ENCODE measurements at regions not wholly inside any gene's neighbourhood (a gene's known extent, or its start where the extent isn't known, plus 50 kb on each side); places are given as distances from the start of the nearest gene placed in this dataset.
"Not testable (repeated sequence)": the region's sequence is repeated elsewhere in the genome, so short reads cannot be mapped to it uniquely, and the experiment has no call there.

DNA sequence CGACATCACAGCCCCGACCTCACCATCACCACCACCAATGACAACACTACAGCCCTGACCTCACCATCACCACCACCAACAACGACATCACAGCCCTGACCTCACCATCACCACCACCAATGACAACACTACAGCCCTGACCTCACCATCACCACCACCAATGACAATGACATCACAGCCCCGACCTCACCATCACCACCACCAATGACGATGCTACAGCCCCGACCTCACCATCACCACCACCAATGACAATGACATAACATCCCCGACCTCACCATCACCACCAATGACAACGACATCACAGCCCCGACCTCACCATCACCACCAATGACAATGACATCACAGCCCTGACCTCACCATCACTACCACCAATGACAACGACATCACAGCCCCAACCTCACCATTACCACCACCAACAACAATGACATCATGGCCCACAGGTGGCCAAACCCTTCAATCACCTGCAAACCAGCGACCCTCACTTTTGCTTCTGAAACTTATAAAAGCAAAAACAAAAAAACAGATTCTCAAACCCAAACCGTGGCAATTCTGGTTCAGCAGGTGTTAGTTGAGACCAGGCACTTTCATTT, 70.7 kb upstream of the TMEM18 start:
- no peak for DNase-seq

DNA sequence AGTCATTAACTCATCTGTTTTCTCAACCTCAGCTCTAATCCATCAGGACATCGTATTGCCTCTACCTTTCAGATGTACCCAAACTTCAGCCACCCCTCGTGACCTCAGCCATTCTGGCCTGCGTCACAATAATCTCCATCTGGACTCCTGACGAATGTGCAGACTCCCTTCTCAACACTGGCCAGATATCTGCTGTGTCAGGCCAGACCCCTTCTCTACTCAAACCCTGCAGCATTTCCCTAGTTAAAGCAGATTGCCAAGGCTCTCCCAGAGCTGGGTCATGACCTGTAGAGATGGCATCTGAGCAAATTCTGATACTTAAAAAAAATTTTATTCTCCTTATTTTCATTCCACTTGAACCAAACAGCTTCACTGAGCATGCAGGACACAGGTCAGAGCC, 69.5 kb upstream of the TMEM18 start:
- no peak for DNase-seq

DNA sequence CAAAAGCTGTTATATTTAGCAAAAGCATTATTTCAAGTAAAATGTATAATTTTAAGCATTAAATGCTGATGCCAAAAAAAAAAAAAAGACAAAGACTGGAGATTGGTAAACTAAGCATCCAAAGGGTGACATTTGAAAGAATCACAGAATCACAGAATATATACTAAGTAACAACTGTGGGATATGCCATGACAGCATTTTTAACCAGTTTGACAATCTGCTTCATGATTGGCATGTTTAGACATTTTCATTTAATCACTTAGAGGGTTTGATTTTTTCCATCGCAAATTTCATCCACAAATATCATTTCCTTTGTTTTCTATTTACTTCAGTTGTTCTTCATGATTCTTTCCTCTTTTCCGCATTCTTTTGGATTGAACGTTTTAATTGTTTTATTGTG, 66.9 kb upstream of the TMEM18 start:
- DNase-seq = no peak

DNA sequence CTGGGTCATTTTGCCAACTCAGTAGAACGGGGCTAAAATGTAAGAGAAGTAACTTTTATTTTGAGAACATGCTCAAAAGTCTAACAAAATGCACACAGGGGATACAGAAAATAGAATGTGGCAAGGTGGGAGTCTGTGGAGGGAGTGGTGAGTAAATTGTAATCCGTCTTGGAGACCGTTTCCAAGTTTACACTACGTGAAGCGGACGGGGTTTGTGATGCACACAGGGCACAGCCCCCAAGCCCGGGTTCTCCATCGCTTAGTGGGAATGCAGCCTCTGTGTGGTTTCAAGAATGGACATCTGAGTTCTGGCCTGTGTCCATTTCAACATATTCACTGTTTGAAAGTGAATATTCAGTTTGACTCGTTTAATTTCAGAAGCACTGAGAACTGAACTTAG, 65.0 kb upstream of the TMEM18 start:
- no peak for DNase-seq

DNA sequence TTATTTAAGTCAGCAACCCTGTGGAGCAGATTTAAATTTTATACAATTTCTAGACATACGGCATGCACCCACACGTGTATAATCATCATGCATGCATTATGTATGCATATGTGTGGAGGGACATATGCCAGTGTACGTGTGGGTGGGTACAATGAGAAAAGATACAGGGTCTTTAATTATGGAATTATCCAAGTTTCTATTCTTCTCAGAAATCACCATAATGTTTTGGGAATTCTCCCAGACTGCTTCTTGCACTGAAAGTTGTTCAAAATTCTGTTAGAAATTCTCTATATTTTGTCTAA, 63.9 kb upstream of the TMEM18 start:
- DNase-seq = no peak

DNA sequence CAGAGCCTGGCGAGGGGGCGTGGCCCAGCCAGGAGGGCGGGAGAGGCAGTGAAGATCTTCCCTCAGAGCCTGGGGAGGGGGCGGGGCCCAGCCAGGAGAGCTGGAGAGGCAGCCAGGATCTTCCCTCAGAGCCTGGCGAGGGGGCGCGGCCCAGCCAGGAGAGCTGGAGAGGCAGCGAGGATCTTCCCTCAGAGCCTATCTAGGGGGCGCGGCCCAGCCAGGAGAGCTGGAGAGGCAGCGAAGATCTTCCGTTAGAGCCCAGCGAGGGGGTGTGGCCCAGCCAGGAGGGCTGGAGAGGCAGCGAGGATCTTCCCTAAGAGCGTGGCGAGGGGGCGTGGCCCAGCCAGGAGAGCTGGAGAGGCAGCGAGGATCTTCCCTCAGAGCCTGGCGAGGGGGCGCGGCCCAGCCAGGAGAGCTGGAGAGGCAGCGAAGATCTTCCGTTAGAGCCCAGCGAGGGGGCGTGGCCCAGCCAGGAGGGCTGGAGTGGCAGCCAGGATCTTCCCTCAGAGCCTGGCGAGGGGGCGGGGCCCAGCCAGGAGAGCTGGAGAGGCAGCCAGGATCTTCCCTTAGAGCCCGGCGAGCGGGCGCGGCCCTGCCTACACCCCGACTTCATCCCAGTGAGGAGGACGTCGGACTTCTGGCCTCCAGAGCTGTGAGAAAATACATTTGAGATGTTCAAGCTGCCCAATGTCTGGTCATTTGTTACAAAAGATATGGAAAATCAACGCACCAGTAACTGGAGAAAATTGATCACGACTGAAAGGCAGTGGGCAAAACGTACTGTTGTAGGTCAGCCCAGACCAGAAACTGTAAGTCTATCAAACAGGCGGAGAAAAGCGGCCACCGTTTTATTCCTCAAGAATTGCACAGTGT, 63.4 kb upstream of the TMEM18 start:
- not testable (repeated sequence) for DNase-seq

DNA sequence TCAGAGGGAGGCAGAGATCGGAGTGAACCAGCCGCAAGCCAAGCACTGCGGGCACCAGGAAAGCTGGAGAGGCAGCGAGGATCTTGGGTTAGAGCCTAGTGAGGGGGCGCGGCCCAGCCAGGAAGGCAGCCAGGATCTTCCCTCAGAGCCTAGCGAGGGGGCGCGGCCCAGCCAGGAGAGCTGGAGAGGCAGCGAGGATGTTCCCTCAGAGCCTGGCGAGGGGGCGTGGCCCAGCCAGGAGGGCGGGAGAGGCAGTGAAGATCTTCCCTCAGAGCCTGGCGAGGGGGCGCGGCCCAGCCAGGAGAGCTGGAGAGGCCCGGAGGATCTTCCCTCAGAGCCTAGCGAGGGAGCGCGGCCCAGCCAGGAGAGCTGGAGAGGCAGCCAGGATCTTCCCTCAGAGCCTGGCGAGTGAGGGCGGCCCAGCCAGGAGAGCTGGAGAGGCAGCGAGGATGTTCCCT, 62.7 kb upstream of the TMEM18 start:
- DNase-seq = not testable (repeated sequence)

DNA sequence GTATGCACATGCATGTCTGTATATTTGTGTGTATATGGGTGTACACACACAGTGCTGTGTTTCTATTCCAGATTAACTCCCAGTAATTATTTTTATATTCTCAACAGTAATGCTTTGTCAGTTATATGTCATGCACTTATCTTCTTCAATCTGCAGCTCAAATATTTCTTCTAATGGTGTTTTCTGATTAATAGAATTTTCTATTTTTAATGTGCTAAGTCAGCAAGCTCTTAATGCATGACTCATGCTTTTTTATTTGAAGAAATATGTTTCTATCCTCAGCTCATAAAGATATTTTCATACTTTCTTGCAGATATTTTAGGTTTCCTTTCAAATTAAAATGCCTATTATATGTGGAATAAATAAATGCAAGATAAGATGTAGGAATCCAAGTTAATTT, 59.7 kb upstream of the TMEM18 start:
- DNase-seq = no peak

DNA sequence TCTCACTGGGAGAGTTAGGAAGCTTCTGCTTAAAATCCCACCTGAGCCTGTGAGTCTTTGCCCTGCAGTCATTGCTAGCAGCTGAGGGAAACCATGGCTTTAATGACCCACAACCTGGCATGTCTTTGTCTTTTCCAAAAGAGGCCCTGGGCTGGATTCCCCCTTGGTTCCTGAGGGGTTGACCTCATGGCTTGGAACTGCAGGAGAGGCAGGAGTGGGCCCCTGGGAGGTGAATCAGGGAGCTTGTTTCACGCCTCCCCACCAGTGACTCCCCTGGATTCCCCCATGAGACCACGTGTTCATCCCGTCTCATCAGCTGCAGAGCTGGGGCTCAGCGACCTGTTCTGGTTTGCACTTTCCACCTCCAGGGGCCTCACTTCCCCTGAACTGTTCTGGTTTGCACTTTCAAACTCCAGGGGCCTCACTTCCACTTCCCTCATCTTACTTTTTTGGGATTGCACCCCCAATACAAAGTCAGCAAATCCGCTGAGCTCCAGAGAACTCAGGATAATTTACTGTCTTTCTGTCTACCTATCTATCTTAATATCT, 58.5 kb upstream of the TMEM18 start:
- DNase-seq = no peak

DNA sequence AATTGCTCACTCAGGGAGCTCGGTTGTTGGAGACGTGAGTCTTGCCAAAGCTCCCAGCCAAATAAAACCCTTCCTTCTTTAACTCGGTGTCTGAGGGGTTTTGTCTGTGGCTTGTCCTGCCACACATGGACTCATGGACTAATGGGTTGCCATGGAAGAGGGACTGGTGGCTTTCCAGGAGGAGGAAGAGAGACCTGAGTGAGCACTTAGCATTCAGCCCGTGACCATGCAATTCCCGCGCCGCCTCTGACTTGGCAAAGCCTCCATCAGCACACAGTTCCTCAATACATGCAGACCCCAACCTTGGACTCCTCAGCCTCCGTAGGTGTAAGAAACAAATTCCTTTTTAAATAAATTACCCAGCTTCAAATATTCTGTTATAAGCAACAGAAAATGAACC, 57.3 kb upstream of the TMEM18 start:
- no peak for DNase-seq

DNA sequence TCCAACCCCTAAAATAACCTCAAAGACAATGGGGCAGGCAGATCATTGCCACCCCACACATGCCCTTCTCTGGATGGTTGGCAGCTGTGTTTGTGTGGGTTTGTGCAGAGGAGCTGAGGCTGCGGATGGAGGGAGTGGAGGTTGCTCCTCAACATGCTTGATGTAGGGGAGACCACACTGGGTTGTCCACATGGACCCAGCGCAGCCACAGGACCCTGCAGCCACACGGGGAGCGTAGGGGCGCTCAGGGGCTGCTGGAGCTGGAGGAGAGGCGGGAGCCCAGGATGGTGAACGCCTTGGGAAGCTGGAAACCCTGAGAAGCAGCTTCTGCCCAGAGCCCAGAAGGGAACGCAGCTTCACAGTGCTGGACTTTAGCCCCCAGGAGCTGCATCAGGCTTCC, 56.3 kb upstream of the TMEM18 start:
- DNase-seq = no peak

DNA sequence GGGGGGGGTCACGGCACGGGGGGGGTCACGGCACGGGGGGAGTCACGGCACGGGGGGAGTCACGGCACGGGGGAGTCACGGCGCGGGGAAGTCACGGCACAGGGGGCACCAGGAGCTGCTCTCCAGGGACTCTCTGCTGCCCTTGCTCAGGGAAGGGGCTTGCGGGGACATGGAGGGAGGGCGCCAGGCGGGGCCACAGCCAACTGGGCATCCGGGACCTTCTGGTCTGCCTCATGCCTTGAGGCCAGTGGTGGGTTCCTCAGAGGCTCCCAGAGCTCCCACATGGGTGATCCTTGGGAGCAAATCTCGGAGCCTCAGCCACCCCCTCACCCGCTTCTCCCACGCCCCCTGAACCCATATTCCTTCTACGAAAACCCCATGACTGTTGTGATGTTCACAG, 55.8 kb upstream of the TMEM18 start:
- no peak for DNase-seq

DNA sequence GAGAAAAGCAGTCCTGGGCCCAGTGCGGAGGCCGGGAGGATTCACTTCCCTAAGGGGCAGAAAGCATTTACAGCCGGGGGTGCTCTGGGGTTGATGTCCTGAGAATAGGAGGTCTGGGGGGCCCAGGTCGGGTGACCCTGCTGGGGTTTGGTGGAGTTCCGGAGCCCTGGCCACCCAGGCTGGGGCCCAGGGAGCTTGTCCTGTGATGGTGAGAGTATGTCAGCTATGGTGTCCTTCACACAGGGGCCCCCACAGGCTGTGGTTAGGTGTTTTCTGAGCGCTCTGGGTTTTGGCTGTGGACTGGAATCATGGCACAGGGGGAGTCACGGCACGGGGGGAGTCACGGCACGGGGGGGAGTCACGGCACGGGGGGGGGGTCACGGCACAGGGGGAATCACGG, 54.5 kb upstream of the TMEM18 start:
- DNase-seq = no peak

DNA sequence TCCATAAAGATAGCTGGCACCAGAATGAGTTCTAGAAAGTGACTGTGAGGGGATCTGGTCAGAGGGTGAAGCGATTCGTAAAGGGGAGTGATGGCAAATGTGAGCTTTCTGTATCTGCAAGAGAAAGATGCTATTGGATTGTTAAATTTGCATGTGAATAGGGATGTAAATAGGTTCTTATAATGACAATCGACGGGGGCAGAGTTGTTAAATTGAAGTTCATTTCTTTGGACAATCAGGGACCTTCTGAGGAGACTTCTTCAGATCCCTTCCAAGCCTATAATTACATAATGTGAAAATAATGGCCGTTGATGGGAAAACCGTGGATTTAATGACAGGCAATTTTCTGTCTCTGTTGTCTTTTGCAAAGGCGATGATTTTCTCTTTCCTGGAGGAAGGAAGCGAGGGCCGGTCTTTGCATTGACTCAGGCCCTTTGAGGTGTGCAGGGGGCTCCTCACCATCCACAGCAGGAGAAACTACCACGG, 52.2 kb upstream of the TMEM18 start:
- no peak for DNase-seq

DNA sequence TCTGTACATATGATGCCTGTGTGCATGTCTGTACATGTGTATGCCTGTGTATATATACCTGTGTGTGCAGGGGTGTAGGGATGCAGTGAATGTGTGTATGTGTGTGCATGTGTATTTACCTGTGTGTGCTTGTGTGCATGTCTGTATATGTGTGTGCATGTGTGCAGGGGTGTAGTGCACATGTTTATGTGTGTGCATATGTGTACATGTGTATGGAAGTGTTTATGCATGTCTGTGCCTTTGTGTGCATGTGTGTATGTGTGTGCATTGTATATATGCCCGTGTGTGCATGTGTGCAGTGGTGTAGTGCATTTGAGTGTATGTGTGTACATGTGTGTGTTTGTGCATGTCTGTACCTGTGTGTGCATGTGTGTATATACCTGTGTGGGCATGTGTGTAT, 51.0 kb upstream of the TMEM18 start:
- no peak for DNase-seq

DNA sequence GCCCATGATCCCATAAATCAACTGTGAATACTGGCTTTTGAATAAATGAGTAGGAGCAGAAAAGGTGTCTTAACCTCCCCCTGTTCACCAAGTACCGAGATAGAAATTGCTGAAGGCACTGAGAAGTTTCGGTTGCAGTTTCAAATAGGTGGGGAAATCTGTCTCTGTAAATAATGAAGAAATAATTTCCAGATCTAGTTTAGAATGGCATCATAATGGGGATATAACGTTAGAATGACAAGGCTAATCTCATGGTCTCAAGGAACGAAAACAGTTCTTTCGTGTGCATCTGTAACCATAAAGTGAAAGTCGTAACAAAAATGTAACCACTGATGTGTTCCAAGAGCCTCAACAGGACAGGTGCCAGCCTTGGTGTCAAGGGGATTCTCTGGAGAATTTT, 49.9 kb upstream of the TMEM18 start:
- DNase-seq = no peak

Data from Kasumi-1 (cell line).